Limb (tissue), 2 donors: ENCODE measurements at regions not wholly inside any gene's neighbourhood (a gene's known extent, or its start where the extent isn't known, plus 50 kb on each side); places are given as distances from the start of the nearest gene placed in this dataset.

Experiments
- DNase-seq, 2 donors: peaks; one replicate each; pipeline ENCODE4 v3.0.0-alpha.2; 2016; ENCODE audit errors: extremely low spot score in 2 of 2

- DNase-seq = no peak
These were observed 645.2 kb upstream of the EPHA6 start for GRCh38 chr3:96169111-96169766.

GRCh38 chr3:96172917-96173316 lies 641.5 kb upstream of the EPHA6 start:
- no peak for DNase-seq

- no peak for DNase-seq
These were observed 638.9 kb upstream of the EPHA6 start for GRCh38 chr3:96175500-96175899.

GRCh38 chr3:96182756-96183155 lies 631.6 kb upstream of the EPHA6 start:
- DNase-seq = no peak

- DNase-seq = no peak
These were observed 630.5 kb upstream of the EPHA6 start for GRCh38 chr3:96183871-96184270.

- no peak for DNase-seq
These were observed 624.3 kb upstream of the EPHA6 start for GRCh38 chr3:96190024-96190616.

- DNase-seq = no peak
These were observed 621.3 kb upstream of the EPHA6 start for GRCh38 chr3:96192966-96193550.

GRCh38 chr3:96200897-96201296 lies 613.5 kb upstream of the EPHA6 start:
- DNase-seq = no peak

GRCh38 chr3:96201463-96201862 lies 612.9 kb upstream of the EPHA6 start:
- no peak for DNase-seq

- DNase-seq = no peak
These were observed 612.2 kb upstream of the EPHA6 start for GRCh38 chr3:96202181-96202580.

- DNase-seq = no peak
These were observed 604.7 kb upstream of the EPHA6 start for GRCh38 chr3:96209699-96210098.

GRCh38 chr3:96213393-96213792 lies 601.0 kb upstream of the EPHA6 start:
- DNase-seq = no peak

GRCh38 chr3:96214941-96215340 lies 599.5 kb upstream of the EPHA6 start:
- DNase-seq = no peak

GRCh38 chr3:96225494-96225893 lies 588.9 kb upstream of the EPHA6 start:
- no peak for DNase-seq

GRCh38 chr3:96233679-96234078 lies 580.7 kb upstream of the EPHA6 start:
- no peak for DNase-seq

GRCh38 chr3:96236522-96236921 lies 577.9 kb upstream of the EPHA6 start:
- DNase-seq = no peak

GRCh38 chr3:96259299-96259698 lies 555.1 kb upstream of the EPHA6 start:
- no peak for DNase-seq

GRCh38 chr3:96264701-96265100 lies 549.7 kb upstream of the EPHA6 start:
- DNase-seq = no peak

- no peak for DNase-seq
These were observed 547.8 kb upstream of the EPHA6 start for GRCh38 chr3:96266395-96267190.

GRCh38 chr3:96267577-96267976 lies 546.8 kb upstream of the EPHA6 start:
- DNase-seq = no peak

- no peak for DNase-seq
These were observed 520.3 kb upstream of the EPHA6 start for GRCh38 chr3:96294143-96294542.

- DNase-seq = no peak
These were observed 513.7 kb upstream of the EPHA6 start for GRCh38 chr3:96300743-96301142.
